Fibroblast of lung (primary cell): ENCODE measurements at regions not wholly inside any gene's neighbourhood (a gene's known extent, or its start where the extent isn't known, plus 50 kb on each side); places are given as distances from the start of the nearest gene placed in this dataset.

Source experiments
- DNase-seq, 2 donors: peaks; one replicate each; pipeline versions ENCODE4 v3.0.0 to v3.0.0-alpha.2; 2010; ENCODE audit warnings: low read depth in 2 of 2
- H2AFZ ChIP-seq: 2 replicates; pipeline ENCODE4 v1.5.1; 2012; ENCODE audit warnings: low read length, control low read depth, inconsistent platforms
- H3K27ac ChIP-seq: 2 replicates; pipeline ENCODE4 v1.5.1; 2011; ENCODE audit warnings: low read length, control low read depth; ENCODE audit not compliant: insufficient read depth
- H3K27me3 ChIP-seq: 2 replicates; pipeline ENCODE4 v1.5.1; 2011; ENCODE audit warnings: mild to moderate bottlenecking, low read length; ENCODE audit not compliant: control insufficient read depth, insufficient read depth
- H3K36me3 ChIP-seq: 2 replicates; pipeline ENCODE4 v1.5.1; 2011; ENCODE audit warnings: low read length; ENCODE audit not compliant: control insufficient read depth, insufficient read depth
- H3K4me1 ChIP-seq: 2 replicates; pipeline ENCODE4 v1.5.1; 2011; ENCODE audit warnings: low read length; ENCODE audit not compliant: control insufficient read depth, insufficient read depth; ENCODE audit errors: extremely low read depth
- H3K4me2 ChIP-seq: 2 replicates; pipeline ENCODE4 v1.5.1; 2011; ENCODE audit warnings: low read length, control low read depth; ENCODE audit not compliant: insufficient read depth; ENCODE audit errors: extremely low read depth
- H3K4me3 ChIP-seq, 4 experiments: fragments of 200-600 bp in 1 of 4; sonication (generic) in 1 of 4; replicated peaks in 1 of 4; 2 replicates each; pipeline ENCODE4 v1.5.1; 2011 to 2016; ENCODE audit warnings: low read length in 4 of 4, low read depth in 3 of 4, mild to moderate bottlenecking in 3 of 4, control low read depth in 2 of 4, inconsistent platforms in 1 of 4, mixed read lengths in 1 of 4; ENCODE audit not compliant: insufficient read depth in 1 of 4; ENCODE audit errors: control extremely low read depth in 1 of 4
- H3K79me2 ChIP-seq: 2 replicates; pipeline ENCODE4 v1.5.1; 2012; ENCODE audit warnings: mild to moderate bottlenecking, low read length, inconsistent platforms; ENCODE audit not compliant: control insufficient read depth, insufficient read depth
- H3K9ac ChIP-seq: 2 replicates; pipeline ENCODE4 v1.5.1; 2011; ENCODE audit warnings: mild to moderate bottlenecking, low read length, control low read depth; ENCODE audit not compliant: insufficient read depth
- H3K9me3 ChIP-seq: 2 replicates; pipeline ENCODE4 v1.5.1; 2012; ENCODE audit warnings: low read depth, low read length; ENCODE audit not compliant: control insufficient read depth, insufficient read depth
- H4K20me1 ChIP-seq: 2 replicates; pipeline ENCODE4 v1.5.1; 2011; ENCODE audit warnings: low read length; ENCODE audit not compliant: control insufficient read depth, insufficient read depth; ENCODE audit errors: extremely low read depth
- CTCF ChIP-seq, 2 donors: IDR thresholded peaks in 1 of 2; conservative IDR thresholded peaks in 1 of 2; 1 replicate in 1 of 2; 2 replicates in 1 of 2; pipeline ENCODE4 v1.5.1; 2011 to 2012; ENCODE audit warnings: low read length in 2 of 2, control low read depth in 1 of 2, inconsistent platforms in 1 of 2, low read depth in 1 of 2, mild to moderate bottlenecking in 1 of 2
- EZH2 ChIP-seq: IDR thresholded peaks from 2 replicates; pipeline ENCODE4 v1.5.1; 2012; ENCODE audit warnings: low read length, control low read depth, mild to moderate bottlenecking; ENCODE audit errors: missing control alignments

- no peak overlapping the region for H3K4me3 ChIP-seq
- H3K36me3 ChIP-seq, result no peaks in the 10 kb centered on the region
- no peaks in the 10 kb centered on the region for H3K4me1 ChIP-seq
- no peaks in the 10 kb centered on the region for H3K79me2 ChIP-seq
- TF ChIP-seq CTCF (conservative IDR thresholded peaks at IDR 0.05 in 1 of 2, IDR thresholded peaks at IDR 0.05 in 1 of 2; ENCODE audit: low read depth in 1 of 2, low read length in 2 of 2) (no peak), EZH2 (no peak)
- no peaks in the 10 kb centered on the region for H3K27me3 ChIP-seq
- no peak overlapping the region for H3K27ac ChIP-seq
- no peaks in the 10 kb centered on the region for H4K20me1 ChIP-seq
- H3K9ac ChIP-seq, result no peak overlapping the region
- DNase-seq, result no peak
- no peaks in the 10 kb centered on the region for H3K9me3 ChIP-seq
- H3K4me2 ChIP-seq, result no peak overlapping the region
- H2AFZ ChIP-seq, result no peak overlapping the region
These were observed 1643.9 kb downstream of the CDH8 start for GRCh38 chr16:60392380-60392779.

GRCh38 chr16:60371591-60371990, 1637.5 kb upstream of the GOT2 start:
- no peak for DNase-seq
- no peak overlapping the region for H3K27ac ChIP-seq
- no peaks in the 10 kb centered on the region for H3K27me3 ChIP-seq
- H2AFZ ChIP-seq, result no peak overlapping the region
- no peaks in the 10 kb centered on the region for H3K79me2 ChIP-seq
- H3K9me3 ChIP-seq, result no peaks in the 10 kb centered on the region
- H3K4me2 ChIP-seq, result no peak overlapping the region
- no peak for TF ChIP-seq CTCF (conservative IDR thresholded peaks at IDR 0.05 in 1 of 2, IDR thresholded peaks at IDR 0.05 in 1 of 2; ENCODE audit: low read depth in 1 of 2, low read length in 2 of 2)
- no peak for TF ChIP-seq EZH2
- H4K20me1 ChIP-seq, result no peaks in the 10 kb centered on the region
- H3K36me3 ChIP-seq, result no peaks in the 10 kb centered on the region
- no peaks in the 10 kb centered on the region for H3K4me1 ChIP-seq
- H3K9ac ChIP-seq, result no peak overlapping the region
- H3K4me3 ChIP-seq, result no peak overlapping the region

- H2AFZ ChIP-seq, result no peak overlapping the region
- no peaks in the 10 kb centered on the region for H3K27me3 ChIP-seq
- TF ChIP-seq EZH2, result no peak
- TF ChIP-seq CTCF (conservative IDR thresholded peaks at IDR 0.05 in 1 of 2, IDR thresholded peaks at IDR 0.05 in 1 of 2; ENCODE audit: low read depth in 1 of 2, low read length in 2 of 2), result no peak
- no peaks in the 10 kb centered on the region for H3K79me2 ChIP-seq
- DNase-seq, result no peak
- H3K9ac ChIP-seq, result no peak overlapping the region
- H3K4me1 ChIP-seq, result no peaks in the 10 kb centered on the region
- no peaks in the 10 kb centered on the region for H4K20me1 ChIP-seq
- H3K4me3 ChIP-seq, result no peak overlapping the region
- no peaks in the 10 kb centered on the region for H3K36me3 ChIP-seq
- H3K27ac ChIP-seq, result no peak overlapping the region
- H3K4me2 ChIP-seq, result no peak overlapping the region
- no peaks in the 10 kb centered on the region for H3K9me3 ChIP-seq
These were observed 1633.6 kb upstream of the GOT2 start for GRCh38 chr16:60367739-60368138.
